OCI-LY7 (cell line): ENCODE measurements at regions not wholly inside any gene's neighbourhood (a gene's known extent, or its start where the extent isn't known, plus 50 kb on each side); places are given as distances from the start of the nearest gene placed in this dataset.

ENCODE experiments used
- BruUV-seq: library from RNA; stranded (reverse); fragments of 400-500 nt; replicated peaks from 2 replicates; lab custom pipeline; 2021; lab: Mats Ljungman, UMichigan
- CTCF ChIA-PET: fragments of 300-600 bp; sonication (Branson Sonifier 250); formaldehyde crosslinking; loops from one replicate; lab custom pipeline; 2022; ENCODE audit warnings: antibody characterized with exemption; ENCODE audit not compliant: unreplicated experiment; lab: Charles Lee
- POLR2A ChIA-PET: fragments of 300-600 bp; sonication (Branson Sonifier 250); formaldehyde crosslinking; loops from one replicate; lab custom pipeline; 2022; ENCODE audit warnings: antibody characterized with exemption; lab: Charles Lee
- DNase-seq: peaks from one replicate; pipeline ENCODE4 v3.0.0-alpha.2; 2015; ENCODE audit warnings: low spot score
- H2AFZ ChIP-seq: fragments of 200-600 bp; sonication (generic), shearing (Covaris generic); 2 replicates; pipeline ENCODE4 v1.6.1; 2014; ENCODE audit warnings: mild to moderate bottlenecking, antibody characterized with exemption, low read length, moderate library complexity
- H3K27ac ChIP-seq: fragments of 200-600 bp; sonication (generic); 2 replicates; pipeline ENCODE4 v1.5.1; 2014; ENCODE audit warnings: mixed run types, low read depth, mild to moderate bottlenecking, moderate library complexity, low read length, inconsistent platforms; ENCODE audit not compliant: poor library complexity, severe bottlenecking
- H3K36me3 ChIP-seq: fragments of 200-600 bp; sonication (generic); 2 replicates; pipeline ENCODE4 v1.6.1; 2014; ENCODE audit warnings: mild to moderate bottlenecking, antibody characterized with exemption, low read length, moderate library complexity, mixed read lengths; ENCODE audit not compliant: insufficient read depth
- H3K4me1 ChIP-seq: fragments of 200-600 bp; sonication (generic); 2 replicates; pipeline ENCODE4 v1.5.1; 2014; ENCODE audit warnings: mild to moderate bottlenecking, low read length; ENCODE audit not compliant: insufficient read depth, poor library complexity, severe bottlenecking
- H3K4me2 ChIP-seq: fragments of 200-600 bp; sonication (generic); 2 replicates; pipeline ENCODE4 v1.6.1; 2014; ENCODE audit warnings: mild to moderate bottlenecking, low read length
- H3K4me3 ChIP-seq: fragments of 200-600 bp; sonication (generic); 2 replicates; pipeline ENCODE4 v1.5.1; 2014; ENCODE audit warnings: mild to moderate bottlenecking, low read depth, low read length; ENCODE audit not compliant: poor library complexity, severe bottlenecking
- H3K79me2 ChIP-seq: fragments of 200-600 bp; sonication (generic); 2 replicates; pipeline ENCODE4 v1.6.1; 2016; ENCODE audit warnings: low read depth, mild to moderate bottlenecking, low read length, moderate library complexity, mixed read lengths; ENCODE audit not compliant: insufficient read depth
- H3K9me2 ChIP-seq: fragments of 200-600 bp; sonication (generic); 2 replicates; pipeline ENCODE4 v1.6.1; 2016; ENCODE audit warnings: mild to moderate bottlenecking, low read length, mixed read lengths; ENCODE audit not compliant: insufficient read depth
- H3K9me3 ChIP-seq: fragments of 200-600 bp; sonication (generic); 2 replicates; pipeline ENCODE4 v1.6.1; 2014; ENCODE audit warnings: mild to moderate bottlenecking, mixed run types, low read length, mixed read lengths
- H4K20me1 ChIP-seq: fragments of 200-600 bp; sonication (generic); 2 replicates; pipeline ENCODE4 v1.6.1; 2014; ENCODE audit warnings: mild to moderate bottlenecking, antibody characterized with exemption, low read length, moderate library complexity, mixed read lengths; ENCODE audit not compliant: insufficient read depth
- CTCF ChIP-seq: fragments of 200-600 bp; sonication (generic); conservative IDR thresholded peaks from 2 replicates; pipeline ENCODE4 v1.5.1; 2014; ENCODE audit warnings: mild to moderate bottlenecking, antibody characterized with exemption, low read length, moderate library complexity, mixed read lengths
- EZH2phosphoT487 ChIP-seq: fragments of 200-600 bp; sonication (generic); IDR thresholded peaks from 2 replicates; pipeline ENCODE4 v1.6.1; 2018; ENCODE audit warnings: low read depth, borderline replicate concordance, mild to moderate bottlenecking, mixed run types, antibody characterized with exemption, low read length, moderate library complexity, mixed read lengths
- intact Hi-C: fragments of 100-400 bp; cut with micrococcal nuclease; formaldehyde crosslinking; loops from one replicate; pipeline ENCODE4 v1.10.0; 2022; ENCODE audit not compliant: unreplicated experiment

- Histone ChIP-seq H2AFZ (no peak overlapping the region), H3K9me3 (no peaks in the 10 kb centered on the region), H4K20me1 (no peaks in the 10 kb centered on the region), H3K4me2 (no peak overlapping the region), H3K4me3 (no peak overlapping the region), H3K9me2 (no peaks in the 10 kb centered on the region), H3K4me1 (peaks cover 12% of the 10 kb centered on the region), H3K79me2 (no peaks in the 10 kb centered on the region), H3K27ac (no peak overlapping the region), H3K36me3 (no peaks in the 10 kb centered on the region)
- CTCF ChIA-PET: no interaction called here
- POLR2A ChIA-PET: no interaction called here
- DNase-seq: no peak
- intact Hi-C loops: no loop called here
- no TSS peak for BruUV-seq
- no peak for TF ChIP-seq EZH2phosphoT487
- TF ChIP-seq CTCF: no peak
Observed at GRCh38 chr17:77306790-77307478, 166.2 kb downstream of the SEC14L1 start.

GRCh38 chr17:77307479-77308198, 166.9 kb downstream of the SEC14L1 start:
- no peak overlapping the region for H3K4me2 ChIP-seq

More at GRCh38 chr17:77307479-77308198, 166.9 kb downstream of the SEC14L1 start:
- POLR2A ChIA-PET: interaction anchor here (0.5 kb wide), 1 partner anchor 1423 kb away, joined by 3 read pairs; no protein-coding TSS in a partner anchor
- no TSS peak for BruUV-seq
- CTCF ChIA-PET: no interaction called here
- Histone ChIP-seq H2AFZ (no peak overlapping the region), H3K79me2 (no peaks in the 10 kb centered on the region), H3K27ac (no peak overlapping the region), H4K20me1 (no peaks in the 10 kb centered on the region), H3K4me1 (peaks cover 15% of the 10 kb centered on the region), H3K9me2 (no peaks in the 10 kb centered on the region), H3K9me3 (no peaks in the 10 kb centered on the region), H3K4me3 (no peak overlapping the region), H3K36me3 (no peaks in the 10 kb centered on the region)
- intact Hi-C loops: no loop called here
- TF ChIP-seq CTCF (no peak), EZH2phosphoT487 (no peak)
- no peak for DNase-seq
